ENCODE measurements at regions not wholly inside any gene's neighbourhood (a gene's known extent, or its start where the extent isn't known, plus 50 kb on each side); places are given as distances from the start of the nearest gene placed in this dataset.
"Not testable (repeated sequence)": the region's sequence is repeated elsewhere in the genome, so short reads cannot be mapped to it uniquely, and the experiment has no call there.

GRCh38 chr21:28699186-28699585 lies 293.5 kb downstream of the LTN1 start:
- no peak for DNase-seq (ENCODE audit: low read depth, low spot score)
- in situ Hi-C loops (cut with HindIII; ENCODE audit: low pct_unique_long_range_greater_than_20kb, low sequenced_read_pairs) = no loop called here

GRCh38 chr21:28696844-28697410 lies 295.8 kb downstream of the LTN1 start:
- DNase-seq (ENCODE audit: low read depth, low spot score) = no peak
- in situ Hi-C loops (cut with HindIII; ENCODE audit: low pct_unique_long_range_greater_than_20kb, low sequenced_read_pairs) = no loop called here

GRCh38 chr21:28693476-28693875 lies 299.2 kb downstream of the LTN1 start:
- in situ Hi-C loops (cut with HindIII; ENCODE audit: low pct_unique_long_range_greater_than_20kb, low sequenced_read_pairs) = no loop called here
- DNase-seq (ENCODE audit: low read depth, low spot score) = no peak

GRCh38 chr21:28690196-28690595 lies 302.5 kb downstream of the LTN1 start:
- in situ Hi-C loops (cut with HindIII; ENCODE audit: low pct_unique_long_range_greater_than_20kb, low sequenced_read_pairs) = no loop called here
- no peak for DNase-seq (ENCODE audit: low read depth, low spot score)

GRCh38 chr21:28688381-28688780 lies 304.3 kb downstream of the LTN1 start:
- DNase-seq (ENCODE audit: low read depth, low spot score) = no peak
- in situ Hi-C loops (cut with HindIII; ENCODE audit: low pct_unique_long_range_greater_than_20kb, low sequenced_read_pairs) = no loop called here

- in situ Hi-C loops (cut with HindIII; ENCODE audit: low pct_unique_long_range_greater_than_20kb, low sequenced_read_pairs) = no loop called here
- DNase-seq (ENCODE audit: low read depth, low spot score) = no peak
Observed at GRCh38 chr21:28687586-28687985, 305.1 kb downstream of the LTN1 start.

DNA sequence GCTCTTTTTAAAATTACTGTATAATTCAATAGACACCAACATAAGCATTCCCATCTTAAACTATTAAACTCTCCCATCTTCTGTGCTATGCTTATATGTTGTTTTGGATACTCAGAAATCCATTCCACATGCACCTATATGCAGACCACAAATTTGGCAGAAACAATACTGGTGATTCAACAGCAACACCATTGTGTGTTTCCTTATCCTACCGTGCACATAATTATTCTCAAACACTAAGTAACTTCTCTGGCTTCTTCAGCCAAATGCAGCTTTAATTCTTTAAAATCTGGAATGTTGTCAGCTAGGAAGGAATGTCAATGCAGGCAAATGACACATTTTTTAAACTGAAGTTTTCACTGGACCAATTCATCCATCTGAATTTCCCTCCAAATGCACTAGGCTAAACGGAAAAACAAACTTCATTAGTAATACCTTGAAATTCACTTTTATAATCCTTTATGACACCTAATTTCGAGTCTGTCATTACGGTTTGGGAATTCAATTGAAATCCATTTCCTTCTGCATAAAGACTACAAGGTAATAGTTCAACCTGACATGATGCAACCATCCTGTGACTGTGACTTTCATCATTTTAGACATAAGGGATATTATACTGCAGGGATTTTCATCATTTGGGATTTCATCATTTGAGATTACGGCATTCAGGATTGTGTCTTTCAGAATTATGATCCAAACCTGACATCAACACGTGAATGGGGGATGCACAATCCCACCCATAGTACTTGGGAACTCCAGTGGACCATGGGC lies 308.5 kb downstream of the LTN1 start:
- no peak for DNase-seq (ENCODE audit: low read depth, low spot score)
- in situ Hi-C loops (cut with HindIII; ENCODE audit: low pct_unique_long_range_greater_than_20kb, low sequenced_read_pairs) = no loop called here

GRCh38 chr21:28682884-28683283 lies 309.8 kb downstream of the LTN1 start:
- in situ Hi-C loops (cut with HindIII; ENCODE audit: low pct_unique_long_range_greater_than_20kb, low sequenced_read_pairs); DNase-seq (ENCODE audit: low read depth, low spot score): not testable (repeated sequence)

DNA sequence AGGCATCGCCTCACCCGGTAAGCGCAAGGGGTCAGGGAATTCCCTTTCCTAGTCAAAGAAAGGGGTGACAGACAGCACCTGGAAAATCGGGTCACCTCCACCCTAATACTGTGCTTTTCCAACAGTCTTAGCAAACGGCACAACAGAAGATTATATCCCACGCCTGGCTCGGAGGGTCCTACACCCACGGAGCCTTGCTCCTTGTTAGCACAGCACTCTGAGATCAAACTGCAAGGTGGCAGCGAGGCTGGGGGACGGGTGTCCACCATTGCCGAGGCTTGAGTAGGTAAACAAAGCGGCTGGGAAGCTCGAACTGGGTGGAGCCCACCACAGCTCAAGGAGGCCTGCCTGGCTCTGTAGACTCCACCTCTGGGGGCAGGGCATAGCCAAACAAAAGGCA lies 315.6 kb downstream of the LTN1 start:
- in situ Hi-C loops (cut with HindIII; ENCODE audit: low pct_unique_long_range_greater_than_20kb, low sequenced_read_pairs); DNase-seq (ENCODE audit: low read depth, low spot score): not testable (repeated sequence)

- in situ Hi-C loops (cut with HindIII; ENCODE audit: low pct_unique_long_range_greater_than_20kb, low sequenced_read_pairs) = no loop called here
- no peak for DNase-seq (ENCODE audit: low read depth, low spot score)
Observed at GRCh38 chr21:28675331-28676041, 317.2 kb downstream of the LTN1 start.

GRCh38 chr21:28674763-28675162 lies 317.9 kb downstream of the LTN1 start:
- in situ Hi-C loops (cut with HindIII; ENCODE audit: low pct_unique_long_range_greater_than_20kb, low sequenced_read_pairs) = no loop called here

DNA sequence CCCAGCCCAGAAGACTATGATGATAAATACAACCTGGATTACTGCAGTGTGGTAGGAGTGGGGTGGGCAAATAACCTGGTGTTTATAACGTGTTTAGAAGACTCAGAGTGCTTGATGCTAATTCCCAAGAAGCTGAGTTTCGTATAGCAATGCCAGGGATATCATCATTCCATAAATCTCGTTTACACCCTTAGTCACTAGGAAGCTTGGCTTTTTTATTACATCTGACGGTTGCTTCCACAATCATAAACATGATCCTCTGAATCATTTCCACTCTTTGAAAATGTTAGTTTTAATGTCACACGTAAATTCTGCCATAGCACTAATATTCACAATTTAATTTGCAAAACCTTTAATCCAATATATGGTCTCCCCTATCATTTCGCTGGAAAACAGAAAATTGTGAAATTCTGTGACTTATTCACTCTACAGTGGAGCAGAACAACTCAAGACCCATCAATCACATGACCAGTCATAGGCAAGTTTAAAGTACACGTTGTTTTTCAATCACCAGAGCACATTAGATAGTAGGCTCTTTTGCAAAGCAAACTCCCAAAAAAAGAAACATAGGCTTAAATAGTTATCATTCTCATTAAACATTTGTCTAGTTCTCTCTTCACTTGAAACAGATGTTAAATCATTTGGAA lies 321.0 kb downstream of the LTN1 start:
- in situ Hi-C loops (cut with HindIII; ENCODE audit: low pct_unique_long_range_greater_than_20kb, low sequenced_read_pairs) = no loop called here
- DNase-seq (ENCODE audit: low read depth, low spot score) = no peak

More at GRCh38 chr21:28674763-28675162, 317.9 kb downstream of the LTN1 start:
- no peak for DNase-seq (ENCODE audit: low read depth, low spot score)

DNA sequence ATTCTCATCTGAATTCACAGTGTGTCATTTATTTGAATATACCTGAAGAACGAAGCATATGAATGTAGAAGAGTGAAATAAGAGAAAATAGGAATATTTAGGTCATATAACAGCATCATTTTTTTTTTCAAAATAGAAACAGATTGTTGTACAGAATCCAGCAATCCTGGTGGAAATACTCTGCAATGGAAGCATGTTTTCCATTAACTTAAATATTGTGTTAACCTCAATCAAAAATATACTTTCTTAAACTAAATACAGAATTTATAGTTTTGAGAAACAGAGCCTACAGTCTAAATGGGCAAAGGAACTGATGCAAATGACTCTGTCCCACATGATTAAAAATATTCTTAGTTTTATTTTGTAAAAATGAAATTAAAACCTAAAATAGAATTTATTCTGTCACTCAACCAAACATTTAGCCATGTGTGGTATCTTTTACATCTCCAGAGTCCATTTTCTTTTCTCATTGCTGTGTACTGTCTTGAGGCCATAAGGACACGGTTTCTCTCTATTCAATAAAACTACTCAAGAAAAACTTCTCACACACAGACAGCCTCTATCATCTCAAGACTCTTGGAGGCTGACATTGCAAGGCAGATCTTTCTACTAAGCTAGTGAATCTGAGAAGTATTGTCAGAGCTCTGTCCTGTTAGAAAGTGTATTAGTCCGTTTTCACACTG lies 322.6 kb downstream of the LTN1 start:
- DNase-seq (ENCODE audit: low read depth, low spot score) = no peak
- in situ Hi-C loops (cut with HindIII; ENCODE audit: low pct_unique_long_range_greater_than_20kb, low sequenced_read_pairs) = no loop called here

DNA sequence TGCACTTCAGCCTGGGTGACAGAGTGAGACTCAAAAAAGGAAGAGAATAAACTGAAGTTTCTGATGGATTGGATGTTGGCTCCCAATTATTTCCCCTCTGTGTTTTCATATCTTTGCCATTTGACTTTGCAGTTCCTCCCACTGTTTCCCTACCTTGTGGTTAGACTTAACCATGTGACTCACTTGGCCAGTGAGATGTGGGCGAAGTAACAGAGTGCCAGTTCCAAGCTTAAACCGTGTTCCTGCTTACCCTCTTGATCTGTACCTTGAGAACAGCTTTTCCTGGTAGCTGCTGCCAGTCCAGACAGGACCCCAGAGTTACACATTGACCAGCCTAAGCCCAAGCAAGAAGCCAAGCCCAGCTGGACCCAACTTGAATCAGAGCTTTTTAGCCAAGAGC lies 323.4 kb downstream of the LTN1 start:
- in situ Hi-C loops (cut with HindIII; ENCODE audit: low pct_unique_long_range_greater_than_20kb, low sequenced_read_pairs) = no loop called here
- no peak for DNase-seq (ENCODE audit: low read depth, low spot score)

- in situ Hi-C loops (cut with HindIII; ENCODE audit: low pct_unique_long_range_greater_than_20kb, low sequenced_read_pairs) = no loop called here
- no peak for DNase-seq (ENCODE audit: low read depth, low spot score)
Observed at GRCh38 chr21:28663754-28664153, 328.9 kb downstream of the LTN1 start.

DNA sequence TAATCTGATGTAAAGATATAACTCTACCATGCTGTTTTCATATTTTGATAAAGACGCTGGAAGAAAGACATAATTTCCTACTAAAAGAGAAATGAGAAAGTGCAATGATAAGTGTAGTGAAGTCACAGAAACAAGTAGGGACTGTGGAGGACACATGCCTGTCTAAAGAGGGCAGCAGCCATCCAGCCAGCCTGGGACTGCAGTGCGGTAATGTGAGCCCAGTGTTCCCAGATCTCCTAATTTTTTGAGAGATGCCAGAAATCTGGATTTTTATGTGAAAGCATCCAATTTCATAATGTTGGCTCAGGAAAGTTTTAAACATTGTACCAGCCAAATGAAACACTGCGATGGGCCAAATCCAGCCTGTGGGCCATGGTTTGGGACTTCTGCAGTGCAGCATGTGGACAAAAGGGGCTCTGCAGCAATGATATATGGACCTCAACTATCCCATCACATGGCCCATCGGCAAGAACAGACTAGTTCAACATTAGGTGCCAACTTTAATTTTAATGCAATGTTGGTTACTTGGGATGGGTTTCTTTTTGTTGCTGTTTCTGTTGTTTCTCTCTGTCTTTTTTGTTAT lies 329.5 kb downstream of the LTN1 start:
- DNase-seq (ENCODE audit: low read depth, low spot score) = no peak
- in situ Hi-C loops (cut with HindIII; ENCODE audit: low pct_unique_long_range_greater_than_20kb, low sequenced_read_pairs) = no loop called here

DNA sequence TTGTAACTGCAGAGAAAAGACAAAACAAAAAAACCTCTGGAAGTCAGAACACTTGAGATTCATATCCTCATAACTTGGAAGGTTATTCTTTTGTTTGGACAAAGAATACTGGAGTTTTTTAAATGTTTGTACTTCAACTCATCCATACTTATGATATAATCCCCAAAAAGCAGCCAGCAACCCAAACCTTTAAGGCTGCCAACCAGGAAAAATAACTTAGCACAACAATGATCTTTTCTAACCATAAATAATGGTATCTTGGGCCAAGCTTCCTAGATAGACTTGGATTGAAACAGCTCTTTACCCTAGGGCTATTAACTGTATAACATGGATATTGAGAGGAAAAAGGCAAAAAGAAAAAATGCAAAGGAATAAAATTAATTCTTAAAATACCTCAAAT lies 335.1 kb downstream of the LTN1 start:
- DNase-seq (ENCODE audit: low read depth, low spot score) = no peak
- in situ Hi-C loops (cut with HindIII; ENCODE audit: low pct_unique_long_range_greater_than_20kb, low sequenced_read_pairs) = no loop called here

GRCh38 chr21:28655471-28655870 lies 337.2 kb downstream of the LTN1 start:
- DNase-seq (ENCODE audit: low read depth, low spot score) = no peak
- in situ Hi-C loops (cut with HindIII; ENCODE audit: low pct_unique_long_range_greater_than_20kb, low sequenced_read_pairs) = no loop called here

Data from SK-MEL-5 (cell line).